ENCODE measurements at regions not wholly inside any gene's neighbourhood (a gene's known extent, or its start where the extent isn't known, plus 50 kb on each side); places are given as distances from the start of the nearest gene placed in this dataset.

DNA sequence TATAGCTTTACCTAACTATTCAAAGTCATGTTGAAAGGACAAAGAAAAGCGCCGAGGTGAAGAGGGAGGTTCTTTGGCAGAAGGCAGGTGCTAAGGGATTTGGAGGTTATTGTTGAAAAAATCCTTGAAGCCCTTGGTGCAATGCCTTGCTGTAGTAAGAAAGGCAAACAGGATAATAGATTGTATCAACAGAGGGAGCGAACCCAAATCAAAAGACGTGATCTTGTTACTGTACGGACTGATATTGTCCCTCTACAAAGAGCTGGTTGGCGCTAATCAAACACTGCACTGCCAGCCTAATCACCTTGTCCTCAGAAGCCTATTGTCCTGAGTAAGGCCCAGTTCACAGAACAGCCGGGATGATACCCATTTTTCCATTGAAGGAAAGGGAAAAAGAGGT lies 182.9 kb downstream of the ZIC3 start:
- TF ChIP-seq, protein P1, sequence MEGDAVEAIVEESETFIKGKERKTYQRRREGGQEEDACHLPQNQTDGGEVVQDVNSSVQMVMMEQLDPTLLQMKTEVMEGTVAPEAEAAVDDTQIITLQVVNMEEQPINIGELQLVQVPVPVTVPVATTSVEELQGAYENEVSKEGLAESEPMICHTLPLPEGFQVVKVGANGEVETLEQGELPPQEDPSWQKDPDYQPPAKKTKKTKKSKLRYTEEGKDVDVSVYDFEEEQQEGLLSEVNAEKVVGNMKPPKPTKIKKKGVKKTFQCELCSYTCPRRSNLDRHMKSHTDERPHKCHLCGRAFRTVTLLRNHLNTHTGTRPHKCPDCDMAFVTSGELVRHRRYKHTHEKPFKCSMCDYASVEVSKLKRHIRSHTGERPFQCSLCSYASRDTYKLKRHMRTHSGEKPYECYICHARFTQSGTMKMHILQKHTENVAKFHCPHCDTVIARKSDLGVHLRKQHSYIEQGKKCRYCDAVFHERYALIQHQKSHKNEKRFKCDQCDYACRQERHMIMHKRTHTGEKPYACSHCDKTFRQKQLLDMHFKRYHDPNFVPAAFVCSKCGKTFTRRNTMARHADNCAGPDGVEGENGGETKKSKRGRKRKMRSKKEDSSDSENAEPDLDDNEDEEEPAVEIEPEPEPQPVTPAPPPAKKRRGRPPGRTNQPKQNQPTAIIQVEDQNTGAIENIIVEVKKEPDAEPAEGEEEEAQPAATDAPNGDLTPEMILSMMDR (IDR thresholded peaks at IDR 0.05): no peak
- TF ChIP-seq POLR2A (IDR thresholded peaks at IDR 0.05): no peak
